Gastroesophageal sphincter (tissue), 3 donors: ENCODE measurements at regions not wholly inside any gene's neighbourhood (a gene's known extent, or its start where the extent isn't known, plus 50 kb on each side); places are given as distances from the start of the nearest gene placed in this dataset.

Source experiments
- EP300 ChIP-seq: sonication (generic); formaldehyde crosslinking; IDR thresholded peaks from one replicate; pipeline ENCODE4 v1.6.1; 2017; ENCODE audit warnings: antibody characterized with exemption, mild to moderate bottlenecking
- POLR2A ChIP-seq, 2 donors: fragments of 450-650 bp; IDR thresholded peaks; one replicate each; pipeline ENCODE4 v1.6.1; 2017; ENCODE audit warnings: antibody characterized with exemption in 2 of 2, mild to moderate bottlenecking in 2 of 2, moderate library complexity in 1 of 2
- TF ChIP-seq, protein P1 (sequence below), 4 experiments: fragments of 200-600 bp in 2 of 4; fragments of 450-650 bp in 2 of 4; sonication (generic) in 1 of 4; IDR thresholded peaks; one replicate each; pipeline ENCODE4 v1.5.1; 2017 to 2019; ENCODE audit warnings: antibody characterized with exemption in 4 of 4, mild to moderate bottlenecking in 2 of 4, moderate library complexity in 2 of 4

DNA sequence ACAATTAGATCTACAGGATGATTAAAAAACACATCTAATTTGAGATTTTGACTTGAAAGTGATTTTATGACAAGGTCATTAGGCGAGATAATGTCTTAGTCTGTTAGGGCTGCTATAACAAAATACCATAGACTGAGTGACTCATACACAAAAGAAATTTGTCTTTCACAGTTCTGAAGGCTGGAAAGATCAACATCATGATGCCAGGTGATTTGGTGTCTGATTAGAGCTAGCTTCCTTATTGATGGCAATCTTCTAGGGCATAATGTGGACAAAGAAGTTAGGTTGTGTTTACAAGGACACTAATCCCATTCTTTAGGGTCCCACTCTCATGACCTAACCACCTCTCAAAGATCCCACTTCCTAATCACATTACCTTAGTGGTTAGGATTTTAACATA, 256.7 kb downstream of the TUSC1 start:
- TF ChIP-seq, protein P1, sequence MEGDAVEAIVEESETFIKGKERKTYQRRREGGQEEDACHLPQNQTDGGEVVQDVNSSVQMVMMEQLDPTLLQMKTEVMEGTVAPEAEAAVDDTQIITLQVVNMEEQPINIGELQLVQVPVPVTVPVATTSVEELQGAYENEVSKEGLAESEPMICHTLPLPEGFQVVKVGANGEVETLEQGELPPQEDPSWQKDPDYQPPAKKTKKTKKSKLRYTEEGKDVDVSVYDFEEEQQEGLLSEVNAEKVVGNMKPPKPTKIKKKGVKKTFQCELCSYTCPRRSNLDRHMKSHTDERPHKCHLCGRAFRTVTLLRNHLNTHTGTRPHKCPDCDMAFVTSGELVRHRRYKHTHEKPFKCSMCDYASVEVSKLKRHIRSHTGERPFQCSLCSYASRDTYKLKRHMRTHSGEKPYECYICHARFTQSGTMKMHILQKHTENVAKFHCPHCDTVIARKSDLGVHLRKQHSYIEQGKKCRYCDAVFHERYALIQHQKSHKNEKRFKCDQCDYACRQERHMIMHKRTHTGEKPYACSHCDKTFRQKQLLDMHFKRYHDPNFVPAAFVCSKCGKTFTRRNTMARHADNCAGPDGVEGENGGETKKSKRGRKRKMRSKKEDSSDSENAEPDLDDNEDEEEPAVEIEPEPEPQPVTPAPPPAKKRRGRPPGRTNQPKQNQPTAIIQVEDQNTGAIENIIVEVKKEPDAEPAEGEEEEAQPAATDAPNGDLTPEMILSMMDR (IDR thresholded peaks at IDR 0.05), result no peak
- TF ChIP-seq POLR2A (IDR thresholded peaks at IDR 0.05), result no peak
- no peak for TF ChIP-seq EP300
